Heart left ventricle (tissue), 13 donors: ENCODE measurements at regions not wholly inside any gene's neighbourhood (a gene's known extent, or its start where the extent isn't known, plus 50 kb on each side); places are given as distances from the start of the nearest gene placed in this dataset.

Source experiments
- POLR2A ChIP-seq, 2 donors: fragments of 450-650 bp; IDR thresholded peaks; one replicate each; pipeline ENCODE4 v1.6.1; 2017; ENCODE audit warnings: antibody characterized with exemption in 2 of 2, mild to moderate bottlenecking in 2 of 2, moderate library complexity in 2 of 2
- TF ChIP-seq, protein P1 (sequence below), 12 donors: fragments of 200-600 bp; sonication (generic) in 4 of 12; IDR thresholded peaks; one replicate each; pipeline versions ENCODE4 v1.5.0 to v1.8.0; 2018 to 2022; ENCODE audit warnings: antibody characterized with exemption in 12 of 12, mild to moderate bottlenecking in 5 of 12
- donor health status: ischemic (EF 13 %, LVEDD 7.1; RV severe dilation, severe dysfunction).
- donor health status: DM: no; HTN: yes; CAD: no.
- donor health status: DM: no; HTN: no; CAD: no.
- donor health status: ischemic (EF 25% LVEDD 6.9; RV normal size, moderate dysfunction).
- donor health status: ischemic (EF 25% LVEDD 5.7; RV mildly dilated, moderate dysfunction).
- donor health status: ischemic (EF 35%, LVEDD 5.7; RV mildly dilated, moderate dysfunction).
- donor health status: nonischemic (EF 11% LVEDD 7.7; RV severe dilation, severe dysfunction).
- donor health status: DM: yes; HTN: yes; CAD: no.
- donor health status: PGD.
- donor health status: ischemic (EF 29% LVEDD 5.4; RV normal size, mild dysfunction).
- donor health status: nonischemic (EF 23%, LVEDD 6.1; RV moderate dilation, normal function).

DNA sequence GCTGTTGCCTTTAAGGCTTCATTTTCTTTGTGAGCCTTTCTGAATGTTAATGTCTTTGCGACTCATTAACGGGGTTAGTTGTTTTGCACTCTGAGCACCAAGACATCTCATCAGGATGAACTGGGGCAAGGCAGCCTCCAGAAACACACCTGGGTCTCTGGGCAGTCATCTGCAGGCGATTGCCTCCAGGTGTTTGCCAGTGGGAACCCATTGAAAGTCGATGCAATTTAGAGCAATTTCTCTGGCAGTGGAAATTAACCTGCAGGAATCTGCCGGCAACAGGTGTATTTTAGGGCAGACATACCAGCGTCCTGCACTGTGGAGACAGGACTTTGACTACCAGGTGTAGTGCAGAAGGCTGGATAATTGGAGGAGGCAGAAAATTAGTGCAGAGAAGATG is 661.0 kb upstream of the PTBP2 start:
- no peak for TF ChIP-seq POLR2A (IDR thresholded peaks at IDR 0.05)
- TF ChIP-seq, protein P1, sequence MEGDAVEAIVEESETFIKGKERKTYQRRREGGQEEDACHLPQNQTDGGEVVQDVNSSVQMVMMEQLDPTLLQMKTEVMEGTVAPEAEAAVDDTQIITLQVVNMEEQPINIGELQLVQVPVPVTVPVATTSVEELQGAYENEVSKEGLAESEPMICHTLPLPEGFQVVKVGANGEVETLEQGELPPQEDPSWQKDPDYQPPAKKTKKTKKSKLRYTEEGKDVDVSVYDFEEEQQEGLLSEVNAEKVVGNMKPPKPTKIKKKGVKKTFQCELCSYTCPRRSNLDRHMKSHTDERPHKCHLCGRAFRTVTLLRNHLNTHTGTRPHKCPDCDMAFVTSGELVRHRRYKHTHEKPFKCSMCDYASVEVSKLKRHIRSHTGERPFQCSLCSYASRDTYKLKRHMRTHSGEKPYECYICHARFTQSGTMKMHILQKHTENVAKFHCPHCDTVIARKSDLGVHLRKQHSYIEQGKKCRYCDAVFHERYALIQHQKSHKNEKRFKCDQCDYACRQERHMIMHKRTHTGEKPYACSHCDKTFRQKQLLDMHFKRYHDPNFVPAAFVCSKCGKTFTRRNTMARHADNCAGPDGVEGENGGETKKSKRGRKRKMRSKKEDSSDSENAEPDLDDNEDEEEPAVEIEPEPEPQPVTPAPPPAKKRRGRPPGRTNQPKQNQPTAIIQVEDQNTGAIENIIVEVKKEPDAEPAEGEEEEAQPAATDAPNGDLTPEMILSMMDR (IDR thresholded peaks at IDR 0.05) = no peak
